ENCODE measurements at regions not wholly inside any gene's neighbourhood (a gene's known extent, or its start where the extent isn't known, plus 50 kb on each side); places are given as distances from the start of the nearest gene placed in this dataset.

DNA sequence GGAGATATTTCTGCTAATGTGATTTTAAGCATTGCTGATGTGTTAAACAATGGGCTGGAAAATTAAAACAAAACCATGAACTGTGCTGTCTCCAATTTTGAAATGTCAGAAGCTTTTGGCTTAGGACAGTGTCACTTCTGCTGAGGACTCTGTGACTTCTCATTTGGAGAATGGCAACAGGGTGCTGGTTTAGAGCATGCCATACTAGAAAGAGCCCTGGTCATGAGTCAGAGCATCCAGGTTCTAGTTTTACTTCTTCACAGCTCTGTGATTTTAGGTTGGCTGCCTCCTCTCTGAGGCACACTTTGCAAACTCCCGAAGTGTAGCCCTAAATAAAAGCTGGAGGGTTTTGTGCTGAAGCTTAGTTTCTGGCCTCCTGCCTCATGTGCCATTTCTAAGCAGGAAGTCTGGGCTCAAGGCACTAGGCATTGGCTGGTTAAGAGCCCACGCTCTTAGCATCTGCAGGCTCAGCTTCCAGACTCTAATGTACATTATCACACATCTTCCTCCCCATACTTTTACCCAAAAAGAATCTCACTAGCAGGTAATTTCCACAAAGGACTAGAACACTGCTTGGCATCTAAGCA, 193.8 kb downstream of the CNTN3 start:
- WGBS, 2 experiments (ENCODE audit: low coverage in 1 of 2, low lambda C conversion rate in 2 of 2, missing lambda C conversion rate in 2 of 2) = 35 to 42% methylated on average over 2 of the region's 2 CpGs
- Histone ChIP-seq H2AFZ (no peak overlapping the region), H3K9me3 (ENCODE audit: low read depth) (no peaks in the 10 kb centered on the region), H3K9me2 (ENCODE audit: insufficient read depth) (no peaks in the 10 kb centered on the region), H3K4me1 (ENCODE audit: insufficient read depth) (peaks cover 24% of the 10 kb centered on the region), H3K4me2 (ENCODE audit: unreplicated experiment) (no peak overlapping the region), H3K79me2 (ENCODE audit: insufficient read depth) (no peaks in the 10 kb centered on the region), H3K36me3 (ENCODE audit: low read depth) (no peaks in the 10 kb centered on the region), H3K27me3 (replicated peaks; ENCODE audit: insufficient read depth) (no peaks in the 10 kb centered on the region), H3K9ac (no peak overlapping the region), H3F3A (ENCODE audit: insufficient read depth) (peaks cover 6% of the 10 kb centered on the region), H3K27ac (no peak overlapping the region), H3K4me3 (no peak overlapping the region), H4K20me1 (ENCODE audit: insufficient read depth) (no peaks in the 10 kb centered on the region)
- DNase-seq = peak; percentile 41
- no peak for TF ChIP-seq EZH2 (IDR thresholded peaks at IDR 0.05; ENCODE audit: insufficient read depth, poor library complexity, severe bottlenecking)
- TF ChIP-seq EZH2phosphoT487 (IDR thresholded peaks at IDR 0.05; ENCODE audit: insufficient read depth, low read depth) = no peak
- in situ Hi-C loops (cut with MboI) = no loop called here

DNA sequence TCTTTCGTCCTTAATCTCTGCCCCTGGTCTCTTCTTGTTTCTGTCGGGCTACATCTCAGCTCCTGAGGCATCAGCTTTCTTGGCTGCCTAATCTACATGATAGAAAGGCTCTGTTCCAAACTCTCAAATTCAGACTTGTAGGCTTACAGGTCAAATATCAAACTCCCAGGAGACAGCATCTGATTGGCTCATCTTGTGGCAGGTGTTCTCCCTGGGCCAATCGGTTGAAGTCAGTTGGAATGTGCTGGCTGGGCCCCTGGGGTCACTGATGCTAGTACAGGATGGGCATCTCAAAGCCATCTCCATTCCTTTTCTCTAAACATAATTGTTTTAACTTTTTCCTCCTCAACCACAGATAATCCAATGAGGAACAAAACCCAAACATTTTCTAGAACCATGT, 198.7 kb downstream of the CNTN3 start:
- 98 to 100% methylated on average over 3 of the region's 3 CpGs for WGBS, 2 experiments (ENCODE audit: low coverage in 1 of 2, low lambda C conversion rate in 2 of 2, missing lambda C conversion rate in 2 of 2)
- Histone ChIP-seq H3K79me2 (ENCODE audit: insufficient read depth) (no peaks in the 10 kb centered on the region), H3K9me3 (ENCODE audit: low read depth) (no peaks in the 10 kb centered on the region), H2AFZ (no peak overlapping the region), H3K9me2 (ENCODE audit: insufficient read depth) (no peaks in the 10 kb centered on the region), H3K4me3 (no peak overlapping the region), H4K20me1 (ENCODE audit: insufficient read depth) (no peaks in the 10 kb centered on the region), H3K9ac (no peak overlapping the region), H3F3A (ENCODE audit: insufficient read depth) (no peaks in the 10 kb centered on the region), H3K4me2 (ENCODE audit: unreplicated experiment) (no peak overlapping the region), H3K4me1 (ENCODE audit: insufficient read depth) (0 out of 2 replicates have a peak, but pooled peaks cover 6% of the 10 kb centered on the region), H3K27ac (no peak overlapping the region), H3K27me3 (replicated peaks; ENCODE audit: insufficient read depth) (no peaks in the 10 kb centered on the region), H3K36me3 (ENCODE audit: low read depth) (no peaks in the 10 kb centered on the region)
- no peak for DNase-seq
- TF ChIP-seq EZH2phosphoT487 (IDR thresholded peaks at IDR 0.05; ENCODE audit: insufficient read depth, low read depth) (no peak), EZH2 (IDR thresholded peaks at IDR 0.05; ENCODE audit: insufficient read depth, poor library complexity, severe bottlenecking) (no peak)
- in situ Hi-C loops (cut with MboI) = no loop called here

DNA sequence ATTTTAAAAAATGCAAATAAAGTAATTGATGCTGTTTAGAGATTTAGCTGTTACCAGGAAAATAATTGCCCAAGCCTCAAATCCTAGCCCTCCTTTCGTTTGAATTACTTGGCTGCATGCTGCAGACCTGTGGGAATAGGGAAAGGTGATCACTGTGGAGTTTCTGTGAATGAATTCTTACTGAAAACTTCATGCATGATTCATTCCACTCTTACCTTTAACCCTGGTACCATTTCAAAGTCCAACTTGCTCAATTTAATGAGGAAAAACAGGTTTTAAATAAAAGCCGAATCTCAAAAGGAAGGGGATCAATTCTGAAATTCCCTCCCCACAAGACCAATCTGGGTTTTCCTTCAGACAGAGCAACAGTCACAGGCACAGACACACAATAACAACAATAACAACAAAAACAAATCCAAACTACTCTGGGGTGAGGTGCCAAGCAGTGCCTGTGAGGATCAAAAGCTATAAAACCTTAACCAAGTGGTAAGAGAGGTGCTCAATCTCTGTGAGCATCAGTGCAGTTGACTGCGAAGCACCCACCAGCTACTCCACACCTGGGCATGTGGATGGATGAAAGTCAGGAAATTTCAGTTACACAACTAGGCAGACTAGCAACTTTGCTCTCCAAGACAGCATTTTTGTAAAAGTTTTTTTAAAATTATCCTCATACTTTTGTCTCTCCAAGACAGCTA, 200.8 kb downstream of the CNTN3 start:
- no peaks in the 10 kb centered on the region for H3K79me2 ChIP-seq (ENCODE audit: insufficient read depth)
- no peaks in the 10 kb centered on the region for H3K9me3 ChIP-seq (ENCODE audit: low read depth)
- H3K4me1 ChIP-seq (ENCODE audit: insufficient read depth) = no peaks in the 10 kb centered on the region
- no peak overlapping the region for H3K4me2 ChIP-seq (ENCODE audit: unreplicated experiment)
- no peaks in the 10 kb centered on the region for H3K9me2 ChIP-seq (ENCODE audit: insufficient read depth)
- DNase-seq = no peak
- no peak for TF ChIP-seq EZH2phosphoT487 (IDR thresholded peaks at IDR 0.05; ENCODE audit: insufficient read depth, low read depth)
- TF ChIP-seq EZH2 (IDR thresholded peaks at IDR 0.05; ENCODE audit: insufficient read depth, poor library complexity, severe bottlenecking) = no peak
- H4K20me1 ChIP-seq (ENCODE audit: insufficient read depth) = no peaks in the 10 kb centered on the region
- in situ Hi-C loops (cut with MboI) = no loop called here
- H3K4me3 ChIP-seq = no peak overlapping the region
- H3K27me3 ChIP-seq (replicated peaks; ENCODE audit: insufficient read depth) = no peaks in the 10 kb centered on the region
- no peaks in the 10 kb centered on the region for H3F3A ChIP-seq (ENCODE audit: insufficient read depth)
- no peak overlapping the region for H3K27ac ChIP-seq
- no peak overlapping the region for H2AFZ ChIP-seq
- H3K36me3 ChIP-seq (ENCODE audit: low read depth) = no peaks in the 10 kb centered on the region
- 61 to 63% methylated on average over 3 of the region's 3 CpGs for WGBS, 2 experiments (ENCODE audit: low coverage in 1 of 2, low lambda C conversion rate in 2 of 2, missing lambda C conversion rate in 2 of 2)
- no peak overlapping the region for H3K9ac ChIP-seq

DNA sequence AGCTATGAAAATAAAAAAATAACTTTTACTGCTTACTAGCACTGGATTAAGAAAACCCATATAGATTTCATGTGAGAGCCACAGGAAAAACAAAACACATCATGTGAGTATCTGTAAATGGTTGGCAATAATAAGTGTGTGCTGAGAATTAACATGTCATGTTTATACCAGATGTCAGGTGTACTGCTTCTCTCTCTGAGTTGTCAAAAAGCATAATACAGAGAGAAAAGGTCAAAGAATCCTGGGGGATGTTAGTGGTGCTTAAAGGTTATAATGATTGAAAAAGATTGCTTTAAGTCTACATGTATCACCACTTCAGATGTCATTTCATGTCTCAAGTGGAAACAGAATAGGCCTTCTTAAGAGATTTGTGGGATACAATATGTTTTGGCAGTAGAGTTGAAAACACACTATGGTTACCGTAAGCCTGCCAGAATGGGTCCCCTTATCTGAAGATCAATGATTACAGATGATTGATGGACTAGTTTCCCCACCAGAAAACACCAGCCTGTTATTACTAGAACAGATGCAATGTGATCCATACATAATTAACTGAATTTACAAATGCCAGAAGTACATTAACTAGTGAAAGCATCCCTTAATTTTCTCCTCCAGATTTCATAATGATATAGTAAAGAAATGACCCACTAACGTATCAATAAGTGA, 204.1 kb downstream of the CNTN3 start:
- in situ Hi-C loops (cut with MboI) = no loop called here
- Histone ChIP-seq H3K9ac (no peak overlapping the region), H2AFZ (no peak overlapping the region), H3K4me2 (ENCODE audit: unreplicated experiment) (no peak overlapping the region), H3K9me3 (ENCODE audit: low read depth) (no peaks in the 10 kb centered on the region), H3K4me3 (no peak overlapping the region), H3F3A (ENCODE audit: insufficient read depth) (no peaks in the 10 kb centered on the region), H3K79me2 (ENCODE audit: insufficient read depth) (no peaks in the 10 kb centered on the region), H3K4me1 (ENCODE audit: insufficient read depth) (no peaks in the 10 kb centered on the region), H4K20me1 (ENCODE audit: insufficient read depth) (no peaks in the 10 kb centered on the region), H3K27ac (no peak overlapping the region), H3K9me2 (ENCODE audit: insufficient read depth) (no peaks in the 10 kb centered on the region), H3K27me3 (replicated peaks; ENCODE audit: insufficient read depth) (no peaks in the 10 kb centered on the region), H3K36me3 (ENCODE audit: low read depth) (no peaks in the 10 kb centered on the region)
- DNase-seq = no peak
- TF ChIP-seq EZH2 (IDR thresholded peaks at IDR 0.05; ENCODE audit: insufficient read depth, poor library complexity, severe bottlenecking) = no peak
- WGBS, 2 experiments (ENCODE audit: low coverage in 1 of 2, low lambda C conversion rate in 2 of 2, missing lambda C conversion rate in 2 of 2) = 92 to 93% methylated on average over 2 of the region's 2 CpGs

Measured in GM23248 (cell line).